Memory B cell (primary cell): ENCODE measurements at regions not wholly inside any gene's neighbourhood (a gene's known extent, or its start where the extent isn't known, plus 50 kb on each side); places are given as distances from the start of the nearest gene placed in this dataset.

Experiments used
- ATAC-seq: fragments of 150-1000 bp; cut with Tn5 transposase; 2 replicates; pipeline ENCODE4 v1.10.0; 2021; ENCODE audit warnings: low read depth, mild to moderate bottlenecking, moderate library complexity
- DNase-seq, 2 donors: peaks; one replicate each; pipeline ENCODE4 v3.0.0; 2022; ENCODE audit warnings: low spot score in 2 of 2
- H3K27ac Mint-ChIP-seq: one replicate; pipeline ENCODE4 v1.8.0; 2022; ENCODE audit warnings: mild to moderate bottlenecking, moderate library complexity, mixed read lengths
- H3K27me3 Mint-ChIP-seq: one replicate; pipeline ENCODE4 v1.8.0; 2022; ENCODE audit warnings: mixed read lengths
- H3K36me3 Mint-ChIP-seq: one replicate; pipeline ENCODE4 v1.8.0; 2022; ENCODE audit warnings: mild to moderate bottlenecking, mixed read lengths
- H3K4me1 Mint-ChIP-seq: one replicate; pipeline ENCODE4 v1.8.0; 2022; ENCODE audit warnings: mixed read lengths
- H3K4me3 Mint-ChIP-seq: one replicate; pipeline ENCODE4 v1.8.0; 2022; ENCODE audit warnings: mild to moderate bottlenecking, moderate library complexity, mixed read lengths
- H3K9me3 Mint-ChIP-seq: one replicate; pipeline ENCODE4 v1.8.0; 2022; ENCODE audit warnings: mixed read lengths

DNA sequence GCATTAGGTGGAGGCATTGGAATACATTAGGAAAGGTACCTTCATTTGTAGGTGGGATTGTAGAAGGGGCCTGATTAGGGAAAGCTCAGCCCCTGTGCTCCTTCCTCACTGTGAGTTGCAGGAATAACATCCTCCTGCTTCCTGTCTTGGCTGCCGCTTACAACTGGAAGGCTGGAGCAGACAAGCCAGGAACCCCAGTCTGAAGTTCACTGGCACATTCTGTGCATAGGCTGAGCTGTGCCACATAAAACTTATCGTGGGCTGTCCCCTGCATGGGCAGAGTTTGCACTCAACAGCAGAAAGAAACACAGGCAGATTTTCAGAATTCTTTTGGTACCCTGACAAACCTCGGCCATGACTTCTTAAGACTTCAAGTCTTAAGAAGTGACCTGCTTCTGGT is 200.1 kb downstream of the SALL1 start:
- H3K27me3 Mint-ChIP-seq, result peaks cover 4% of the 10 kb centered on the region
- H3K36me3 Mint-ChIP-seq, result no peaks in the 10 kb centered on the region
- no peak for DNase-seq
- no peak overlapping the region for H3K4me3 Mint-ChIP-seq
- no peak overlapping the region for H3K27ac Mint-ChIP-seq
- H3K9me3 Mint-ChIP-seq, result no peaks in the 10 kb centered on the region
- no peak for ATAC-seq
- H3K4me1 Mint-ChIP-seq, result no peaks in the 10 kb centered on the region

DNA sequence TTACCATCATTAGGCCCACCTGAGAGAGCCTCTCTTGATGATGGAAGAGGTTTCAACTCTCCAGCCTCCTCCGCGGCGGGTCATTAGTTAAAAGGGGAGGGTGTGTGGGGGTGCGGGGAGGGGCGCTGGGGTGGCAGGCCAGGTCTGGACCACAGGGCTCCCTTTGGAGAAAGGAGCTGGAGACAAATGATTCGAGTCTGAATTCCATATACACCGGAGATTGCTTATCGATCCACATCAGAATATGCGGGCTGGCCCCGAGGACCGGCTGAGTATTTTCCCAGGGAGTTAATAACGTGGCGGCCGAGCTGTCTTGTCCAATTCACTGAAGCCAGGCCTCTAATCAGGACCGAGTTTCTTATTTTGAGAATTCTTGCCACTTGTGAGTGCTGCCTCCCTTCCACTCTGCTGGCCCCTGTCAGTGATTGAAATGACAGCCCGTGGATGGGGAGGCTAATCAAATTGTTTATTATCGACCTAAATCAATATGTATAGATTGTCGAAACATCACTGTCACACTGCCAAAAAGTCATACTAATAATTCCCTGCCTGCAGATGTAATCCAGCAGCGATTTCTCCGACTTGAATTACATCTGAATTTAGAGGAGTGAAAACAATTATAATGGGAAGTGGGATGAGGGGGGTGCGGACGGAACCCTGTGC is 202.7 kb downstream of the SALL1 start:
- no peak for DNase-seq
- Mint-ChIP-seq H3K9me3 (no peaks in the 10 kb centered on the region), H3K36me3 (no peaks in the 10 kb centered on the region), H3K4me1 (no peaks in the 10 kb centered on the region), H3K4me3 (no peak overlapping the region), H3K27me3 (peaks cover 2% of the 10 kb centered on the region), H3K27ac (no peak overlapping the region)
- ATAC-seq, result no peak

DNA sequence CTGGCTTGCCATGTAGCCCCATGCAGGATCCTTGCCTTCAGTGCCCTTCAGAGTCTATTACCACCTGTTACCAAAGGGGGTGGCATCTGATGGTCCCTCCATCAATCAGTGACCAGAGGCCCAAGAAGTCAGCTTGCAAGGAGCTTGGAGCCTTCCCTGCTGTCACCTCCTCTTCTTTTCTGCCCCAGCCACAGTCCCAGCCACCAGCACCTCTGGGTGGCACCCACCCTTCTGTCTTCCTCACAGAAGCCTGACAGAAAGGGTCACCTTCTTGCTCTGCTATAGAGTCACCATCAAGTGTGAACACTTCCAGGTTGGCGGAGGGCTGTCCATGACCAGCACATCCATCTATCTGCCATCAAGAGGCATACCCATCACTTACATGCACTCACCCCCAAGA is 203.2 kb downstream of the SALL1 start:
- H3K4me1 Mint-ChIP-seq, result no peaks in the 10 kb centered on the region
- ATAC-seq (no peak), DNase-seq (no peak)
- no peaks in the 10 kb centered on the region for H3K9me3 Mint-ChIP-seq
- H3K27me3 Mint-ChIP-seq, result peaks cover 2% of the 10 kb centered on the region
- no peaks in the 10 kb centered on the region for H3K36me3 Mint-ChIP-seq
- H3K27ac Mint-ChIP-seq, result no peak overlapping the region
- H3K4me3 Mint-ChIP-seq, result no peak overlapping the region

DNA sequence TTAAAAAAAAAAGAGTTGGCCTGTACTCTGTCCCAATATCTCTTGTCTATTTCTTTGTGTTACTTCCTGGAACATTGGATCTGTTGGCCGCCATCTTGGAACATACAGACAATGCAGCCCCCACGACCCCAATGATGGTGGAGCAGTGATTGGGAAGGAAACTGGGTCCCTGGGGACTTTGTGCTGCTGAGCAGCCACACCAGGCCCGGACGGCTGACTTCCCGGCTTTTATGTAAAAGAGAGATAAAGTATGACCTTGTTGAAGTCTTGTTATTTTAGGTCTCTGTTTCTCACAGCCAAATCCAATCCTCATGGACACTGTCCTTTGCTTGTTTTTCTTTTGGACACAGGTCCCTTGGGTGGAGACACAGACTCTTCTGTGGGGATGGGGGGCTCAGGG is 204.5 kb downstream of the SALL1 start:
- H3K27me3 Mint-ChIP-seq, result peaks cover 1% of the 10 kb centered on the region
- no peaks in the 10 kb centered on the region for H3K36me3 Mint-ChIP-seq
- H3K4me3 Mint-ChIP-seq, result no peak overlapping the region
- H3K9me3 Mint-ChIP-seq, result no peaks in the 10 kb centered on the region
- no peak for DNase-seq
- H3K4me1 Mint-ChIP-seq, result no peaks in the 10 kb centered on the region
- ATAC-seq, result no peak
- no peak overlapping the region for H3K27ac Mint-ChIP-seq

DNA sequence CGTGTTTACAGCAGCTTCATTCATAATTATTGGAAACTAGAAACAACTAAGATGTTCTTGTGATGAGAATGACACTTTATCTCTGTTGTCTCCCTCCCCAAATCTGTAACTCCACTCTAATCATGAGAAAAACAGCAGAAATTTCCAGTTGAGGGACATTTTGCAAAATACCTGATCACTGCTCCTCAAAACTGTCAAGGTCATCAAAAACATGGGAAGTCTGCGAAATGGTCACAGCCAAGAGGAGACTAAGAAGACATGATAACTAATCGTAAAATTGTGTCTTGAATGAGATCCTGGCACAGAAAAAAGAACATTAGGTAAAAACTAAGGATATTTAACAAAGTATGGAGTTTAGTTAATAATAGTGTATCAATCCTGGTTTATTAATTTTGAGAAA is 204.2 kb downstream of the CYLD start:
- H3K4me1 Mint-ChIP-seq, result no peaks in the 10 kb centered on the region
- H3K4me3 Mint-ChIP-seq, result no peak overlapping the region
- no peak for ATAC-seq
- no peak overlapping the region for H3K27ac Mint-ChIP-seq
- H3K9me3 Mint-ChIP-seq, result no peaks in the 10 kb centered on the region
- peaks cover 2% of the 10 kb centered on the region for H3K27me3 Mint-ChIP-seq
- no peak for DNase-seq
- H3K36me3 Mint-ChIP-seq, result no peaks in the 10 kb centered on the region

DNA sequence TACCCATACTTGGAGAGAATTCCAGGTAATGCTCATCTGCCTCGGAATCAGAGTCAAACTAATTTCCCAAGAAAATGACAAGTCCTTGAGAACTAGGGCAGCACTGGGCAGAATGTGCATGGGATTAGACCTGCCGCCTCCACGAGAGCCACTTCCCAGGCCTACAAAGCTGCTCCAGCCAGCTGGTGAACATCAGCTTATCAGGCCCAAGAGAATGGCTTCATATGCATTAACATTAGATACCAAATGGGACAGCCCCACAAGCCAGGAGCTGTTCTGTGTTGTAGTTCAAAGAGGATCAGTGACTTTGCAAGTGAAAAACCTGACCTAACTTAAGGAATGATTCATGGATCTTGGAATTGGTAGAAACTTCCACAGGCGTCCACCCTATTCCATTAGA is 203.3 kb downstream of the CYLD start:
- H3K27me3 Mint-ChIP-seq, result peaks cover 2% of the 10 kb centered on the region
- ATAC-seq (no peak), DNase-seq (no peak)
- H3K36me3 Mint-ChIP-seq, result no peaks in the 10 kb centered on the region
- H3K9me3 Mint-ChIP-seq, result no peaks in the 10 kb centered on the region
- no peaks in the 10 kb centered on the region for H3K4me1 Mint-ChIP-seq
- H3K4me3 Mint-ChIP-seq, result no peak overlapping the region
- H3K27ac Mint-ChIP-seq, result no peak overlapping the region

DNA sequence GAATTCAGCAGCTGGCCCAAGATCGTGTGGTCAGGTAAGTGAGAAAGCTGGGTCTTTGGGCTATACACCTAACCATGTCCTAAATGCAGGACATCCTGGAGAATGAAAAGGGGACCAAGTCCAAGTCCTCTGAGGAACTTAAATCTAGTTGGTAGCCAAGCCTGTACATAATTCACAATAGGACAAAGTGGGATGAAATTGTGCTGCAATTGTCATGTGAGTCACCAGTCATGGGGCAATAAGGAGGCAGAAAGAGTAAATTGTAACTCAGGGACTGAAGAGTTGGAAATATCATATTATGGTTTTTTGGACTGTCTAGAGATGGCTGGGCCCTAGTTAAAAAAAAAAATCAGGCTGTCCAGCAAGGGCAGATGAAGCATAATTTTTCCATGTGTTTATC is 202.6 kb downstream of the CYLD start:
- Mint-ChIP-seq H3K4me1 (no peaks in the 10 kb centered on the region), H3K36me3 (no peaks in the 10 kb centered on the region)
- no peak for DNase-seq

DNA sequence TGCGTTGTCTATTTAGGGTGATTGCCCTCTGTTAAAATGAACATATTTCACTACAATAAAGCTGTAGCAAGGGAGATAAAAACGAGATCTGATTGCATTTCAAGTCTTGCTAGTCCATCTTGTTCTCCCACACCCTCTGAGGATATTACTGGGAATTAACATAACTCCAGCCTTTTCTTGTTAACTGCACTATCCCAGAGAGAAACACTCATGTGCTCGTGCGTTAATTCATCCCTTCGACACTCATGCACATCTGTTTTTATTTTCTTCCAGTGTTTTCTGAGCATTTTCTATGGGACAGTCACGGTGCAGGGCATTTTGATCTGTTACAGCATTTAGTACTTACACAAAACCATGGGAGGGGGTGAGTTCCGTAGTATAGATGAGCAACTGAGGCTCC is 202.1 kb downstream of the CYLD start:
- DNase-seq, result no peak
- H3K4me3 Mint-ChIP-seq, result no peak overlapping the region
- H3K4me1 Mint-ChIP-seq, result no peaks in the 10 kb centered on the region
- H3K9me3 Mint-ChIP-seq, result no peaks in the 10 kb centered on the region
- ATAC-seq, result no peak
- H3K36me3 Mint-ChIP-seq, result no peaks in the 10 kb centered on the region
- peaks cover 2% of the 10 kb centered on the region for H3K27me3 Mint-ChIP-seq
- no peak overlapping the region for H3K27ac Mint-ChIP-seq

More for the DNA sequence above, 202.6 kb downstream of the CYLD start:
- H3K27me3 Mint-ChIP-seq, result peaks cover 2% of the 10 kb centered on the region
- H3K4me3 Mint-ChIP-seq, result no peak overlapping the region
- ATAC-seq, result no peak
- H3K27ac Mint-ChIP-seq, result no peak overlapping the region
- H3K9me3 Mint-ChIP-seq, result no peaks in the 10 kb centered on the region

DNA sequence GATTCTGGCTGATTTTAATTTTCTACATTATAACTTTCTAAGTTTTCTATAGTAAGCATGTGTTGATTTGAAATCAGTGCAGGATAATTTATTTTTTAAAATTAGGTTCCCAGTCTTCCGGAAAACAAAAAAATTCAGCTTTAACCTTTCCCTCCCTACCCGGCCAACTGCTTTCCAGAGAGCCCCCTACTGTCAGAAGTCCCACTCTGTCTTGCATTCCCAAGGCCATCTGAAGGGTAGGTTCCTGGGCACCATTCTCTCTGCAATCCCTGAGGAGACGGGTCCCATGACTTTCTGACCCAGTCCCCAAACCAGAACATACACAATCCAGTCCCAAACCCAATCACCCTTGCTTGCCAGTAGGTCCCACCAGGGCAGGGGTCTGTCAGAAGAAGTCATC is 200.3 kb downstream of the CYLD start:
- H3K4me1 Mint-ChIP-seq, result no peaks in the 10 kb centered on the region
- no peaks in the 10 kb centered on the region for H3K36me3 Mint-ChIP-seq
- DNase-seq (no peak), ATAC-seq (no peak)
- H3K9me3 Mint-ChIP-seq, result peaks cover 1% of the 10 kb centered on the region
- H3K27me3 Mint-ChIP-seq, result peaks cover 3% of the 10 kb centered on the region
- no peak overlapping the region for H3K4me3 Mint-ChIP-seq
- H3K27ac Mint-ChIP-seq, result no peak overlapping the region

DNA sequence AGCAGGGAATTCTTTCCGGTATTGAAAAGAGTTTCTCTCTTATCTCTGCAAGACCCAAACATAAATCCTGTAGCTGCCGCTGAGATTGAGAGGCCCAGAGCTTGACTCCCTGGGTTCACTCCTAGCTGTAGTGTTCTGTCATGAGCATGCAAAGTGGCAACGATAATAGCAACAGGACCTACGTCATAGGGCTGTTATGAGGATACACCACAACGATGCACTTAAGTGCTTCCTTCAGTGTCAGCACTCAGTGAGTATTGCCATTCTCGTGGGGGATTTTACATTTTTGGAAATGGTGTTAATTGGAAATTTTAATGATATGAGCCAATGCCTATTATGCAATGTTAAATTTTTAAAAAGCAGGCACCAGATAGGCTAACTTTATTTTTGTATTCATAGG is 199.8 kb downstream of the CYLD start:
- H3K27ac Mint-ChIP-seq, result no peak overlapping the region
- no peaks in the 10 kb centered on the region for H3K36me3 Mint-ChIP-seq
- DNase-seq (no peak), ATAC-seq (no peak)
- no peaks in the 10 kb centered on the region for H3K4me1 Mint-ChIP-seq
- H3K9me3 Mint-ChIP-seq, result peaks cover 1% of the 10 kb centered on the region
- H3K27me3 Mint-ChIP-seq, result peaks cover 3% of the 10 kb centered on the region
- no peak overlapping the region for H3K4me3 Mint-ChIP-seq

DNA sequence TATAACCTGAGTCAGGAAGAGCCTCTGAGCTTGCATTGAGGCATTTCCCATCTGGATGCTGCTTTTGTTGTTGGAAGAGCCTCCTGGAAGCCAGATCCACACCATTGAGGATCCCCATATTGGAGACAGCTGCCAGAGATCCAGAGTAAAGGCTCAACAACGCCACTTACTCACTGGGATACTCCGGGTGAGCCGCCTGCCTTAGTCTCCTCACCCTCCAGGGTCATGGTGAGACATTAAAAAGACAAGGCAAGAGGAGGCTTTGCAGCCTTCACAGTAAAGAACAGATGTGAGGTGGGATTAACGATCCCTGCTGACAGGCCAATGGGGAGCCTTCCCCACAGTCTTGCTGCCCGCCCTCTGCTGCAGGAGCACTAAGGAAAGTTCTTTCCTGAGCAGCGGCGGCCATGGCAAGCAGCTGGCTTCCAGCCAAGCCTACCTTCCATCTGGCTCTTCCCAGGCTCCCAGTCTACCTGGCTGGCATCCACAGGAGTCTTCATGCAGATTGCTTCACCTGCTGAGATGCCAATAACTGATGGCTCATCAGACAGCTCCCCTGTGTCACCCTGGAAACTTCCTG is 198.5 kb downstream of the CYLD start:
- no peak overlapping the region for H3K4me3 Mint-ChIP-seq
- H3K36me3 Mint-ChIP-seq, result no peaks in the 10 kb centered on the region
- DNase-seq, result no peak
- no peaks in the 10 kb centered on the region for H3K4me1 Mint-ChIP-seq
- no peak for ATAC-seq
- H3K27me3 Mint-ChIP-seq, result peaks cover 5% of the 10 kb centered on the region
- H3K9me3 Mint-ChIP-seq, result peaks cover 2% of the 10 kb centered on the region
- H3K27ac Mint-ChIP-seq, result no peak overlapping the region

DNA sequence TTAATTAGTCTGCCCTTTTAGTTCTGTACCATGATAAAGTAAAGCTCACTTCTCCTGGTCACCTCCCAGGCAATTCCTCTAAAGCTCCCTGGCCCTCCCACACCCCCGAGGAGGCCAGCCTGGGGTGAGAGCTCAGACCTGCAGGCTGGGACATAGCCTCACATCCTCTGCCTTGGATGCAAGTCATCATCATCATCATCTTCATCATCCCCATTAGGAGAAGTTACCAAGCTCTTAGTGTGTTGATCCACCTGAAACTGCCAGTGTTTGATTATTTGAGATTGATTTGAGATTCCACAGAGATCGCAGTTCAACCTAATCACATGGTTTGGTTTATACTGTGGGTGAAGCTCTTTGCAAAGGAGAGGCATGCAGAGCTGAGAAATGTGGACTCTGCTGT is 197.5 kb downstream of the CYLD start:
- H3K27ac Mint-ChIP-seq, result no peak overlapping the region
- peaks cover 5% of the 10 kb centered on the region for H3K27me3 Mint-ChIP-seq
- H3K4me1 Mint-ChIP-seq, result no peaks in the 10 kb centered on the region
- H3K9me3 Mint-ChIP-seq, result peaks cover 2% of the 10 kb centered on the region
- ATAC-seq, result no peak
- no peak overlapping the region for H3K4me3 Mint-ChIP-seq
- no peaks in the 10 kb centered on the region for H3K36me3 Mint-ChIP-seq
- DNase-seq, result no peak

DNA sequence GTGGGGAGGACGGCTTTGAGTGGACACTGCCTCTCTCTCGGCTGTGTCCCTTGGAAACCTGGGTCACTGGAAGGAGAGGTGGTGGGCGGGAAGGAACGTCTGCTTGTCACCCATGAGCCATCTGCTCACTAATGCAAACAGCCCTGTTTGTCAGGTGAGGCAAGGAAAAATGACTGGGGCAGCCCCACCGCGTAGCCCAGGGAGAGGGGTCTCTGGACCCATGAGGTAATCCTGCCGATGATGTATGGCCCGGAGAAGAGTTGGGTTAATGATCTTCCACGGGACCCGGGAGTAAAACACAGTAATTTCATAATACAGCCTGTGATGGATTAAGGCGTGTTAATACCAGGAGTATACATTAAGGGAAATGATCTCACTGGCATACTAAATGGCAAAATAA is 197.0 kb downstream of the CYLD start:
- no peaks in the 10 kb centered on the region for H3K4me1 Mint-ChIP-seq
- H3K4me3 Mint-ChIP-seq, result no peak overlapping the region
- peaks cover 2% of the 10 kb centered on the region for H3K9me3 Mint-ChIP-seq
- DNase-seq, result no peak
- H3K27ac Mint-ChIP-seq, result no peak overlapping the region
- H3K27me3 Mint-ChIP-seq, result peaks cover 5% of the 10 kb centered on the region
- no peaks in the 10 kb centered on the region for H3K36me3 Mint-ChIP-seq
- ATAC-seq, result no peak

DNA sequence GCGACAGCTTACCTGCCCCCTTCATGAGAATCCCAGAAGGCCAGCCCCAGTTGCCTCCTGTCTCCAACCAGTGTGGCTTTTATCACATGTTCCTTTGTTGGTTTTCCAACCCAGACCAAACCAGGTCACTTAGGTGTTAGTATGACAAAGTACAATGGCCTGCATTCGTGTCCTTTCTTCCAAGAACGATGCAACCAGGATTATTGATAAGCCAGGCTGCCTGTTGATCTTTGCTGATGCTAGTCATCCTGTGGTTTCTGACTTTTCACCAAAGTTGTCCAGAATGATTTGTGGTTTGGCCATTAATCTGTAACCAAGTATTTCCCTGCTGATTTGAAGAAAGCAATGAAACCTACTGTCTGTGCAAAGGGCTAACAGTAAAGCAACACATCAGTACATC is 191.4 kb downstream of the CYLD start:
- Mint-ChIP-seq H3K4me3 (no peak overlapping the region), H3K4me1 (no peaks in the 10 kb centered on the region), H3K27ac (no peak overlapping the region), H3K27me3 (peaks cover 7% of the 10 kb centered on the region), H3K36me3 (no peaks in the 10 kb centered on the region), H3K9me3 (peaks cover 5% of the 10 kb centered on the region)
- DNase-seq, result no peak
- no peak for ATAC-seq

DNA sequence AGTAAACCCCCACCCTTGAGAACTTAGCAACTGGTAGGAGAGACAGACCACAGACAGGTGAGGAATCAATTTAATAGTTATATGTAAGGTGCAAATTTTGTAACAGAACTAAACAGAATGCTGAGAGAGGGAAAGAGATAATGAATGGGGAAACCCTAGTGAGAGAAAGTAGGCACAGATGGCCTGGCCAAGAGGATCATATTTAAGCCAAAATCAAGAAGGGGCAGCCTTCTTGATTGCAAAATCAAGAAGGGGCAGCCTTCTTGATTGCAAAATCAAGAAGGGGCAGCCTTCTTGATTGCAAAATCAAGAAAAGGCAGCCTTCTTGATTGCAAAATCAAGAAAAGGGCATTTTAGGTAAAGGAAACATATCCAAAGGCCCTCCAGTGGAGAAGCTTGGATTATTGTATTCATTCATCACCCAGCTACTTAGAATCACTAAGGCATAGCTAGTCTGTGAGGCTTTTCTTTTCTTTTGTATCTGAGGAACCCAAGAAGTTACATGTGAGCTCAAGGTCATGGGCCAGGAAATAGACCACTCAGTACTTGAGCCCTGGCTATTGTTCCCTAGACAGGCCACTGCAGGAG is 190.6 kb downstream of the CYLD start:
- Mint-ChIP-seq H3K4me3 (no peak overlapping the region), H3K9me3 (peaks cover 4% of the 10 kb centered on the region), H3K4me1 (no peaks in the 10 kb centered on the region), H3K36me3 (no peaks in the 10 kb centered on the region), H3K27ac (no peak overlapping the region), H3K27me3 (peaks cover 9% of the 10 kb centered on the region)
- DNase-seq (no peak), ATAC-seq (no peak)
